Muscle of leg (tissue), 3 donors: ENCODE measurements at regions not wholly inside any gene's neighbourhood (a gene's known extent, or its start where the extent isn't known, plus 50 kb on each side); places are given as distances from the start of the nearest gene placed in this dataset.
A peak's percentile ranks its signal among the peaks of the same experiment; 100 is the strongest.

Experiments used
- DNase-seq: peaks from one replicate; pipeline ENCODE4 v3.0.0; 2013
- H3K27ac ChIP-seq: one replicate; pipeline ENCODE4 v1.5.1; 2013; ENCODE audit warnings: mild to moderate bottlenecking, low read length, control low read depth
- H3K27me3 ChIP-seq: one replicate; pipeline ENCODE4 v1.6.1; 2013; ENCODE audit warnings: low read length; ENCODE audit not compliant: control insufficient read depth, insufficient read depth
- H3K36me3 ChIP-seq: one replicate; pipeline ENCODE4 v1.6.1; 2013; ENCODE audit warnings: low read length; ENCODE audit not compliant: control insufficient read depth, insufficient read depth
- H3K4me1 ChIP-seq: one replicate; pipeline ENCODE4 v1.6.1; 2013; ENCODE audit warnings: low read length; ENCODE audit not compliant: control insufficient read depth, insufficient read depth
- H3K4me3 ChIP-seq: one replicate; pipeline ENCODE4 v1.5.1; 2013; ENCODE audit warnings: low read length, control low read depth
- H3K9me3 ChIP-seq: replicated peaks from 2 replicates; pipeline ENCODE4 v1.6.1; 2013; ENCODE audit warnings: low read depth, low read length; ENCODE audit not compliant: control insufficient read depth
- WGBS: methylation state at CpG from one replicate; pipeline ENCODE4 v1.1.5; 2013; ENCODE audit warnings: missing lambda C conversion rate; ENCODE audit not compliant: insufficient coverage; 5-methylcytosine and 5-hydroxymethylcytosine counted together

DNA sequence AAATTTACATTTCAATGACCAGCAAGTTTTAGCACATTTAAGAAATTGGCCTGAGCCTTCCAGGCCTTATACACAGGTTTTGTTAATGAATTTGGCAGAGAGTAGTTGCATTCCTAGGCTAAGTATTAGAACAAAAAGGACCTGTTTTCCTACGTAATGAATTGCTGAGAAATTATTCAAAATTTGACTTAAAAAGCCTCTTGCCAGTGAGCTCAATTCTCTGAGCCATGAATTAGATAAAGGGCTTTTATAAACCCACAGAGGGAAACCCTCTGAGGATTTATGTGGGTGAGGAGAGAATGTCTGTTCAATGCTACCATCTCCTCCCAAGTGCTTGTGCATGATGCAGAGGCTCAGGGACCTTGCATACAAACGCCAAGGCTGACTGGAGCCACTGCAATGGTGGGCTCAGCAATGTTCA, 94.5 kb upstream of the PELI2 start:
- Histone ChIP-seq H3K27ac (no peak overlapping the region), H3K36me3 (no peaks in the 10 kb centered on the region), H3K4me1 (peaks cover 6% of the 10 kb centered on the region), H3K4me3 (no peak overlapping the region), H3K9me3 (no peaks in the 10 kb centered on the region), H3K27me3 (no peaks in the 10 kb centered on the region)
- WGBS = 83% methylated on average over 1 of the region's 2 CpGs
- DNase-seq = no peak

GRCh38 chr14:56025191-56025590, 93.0 kb upstream of the PELI2 start:
- no peak for DNase-seq
- H3K9me3 ChIP-seq = no peaks in the 10 kb centered on the region
- H3K36me3 ChIP-seq = no peaks in the 10 kb centered on the region
- peaks cover 6% of the 10 kb centered on the region for H3K4me1 ChIP-seq
- H3K27me3 ChIP-seq = no peaks in the 10 kb centered on the region
- no peak overlapping the region for H3K27ac ChIP-seq
- no peak overlapping the region for H3K4me3 ChIP-seq
- 85% methylated on average over 2 of the region's 3 CpGs for WGBS

DNA sequence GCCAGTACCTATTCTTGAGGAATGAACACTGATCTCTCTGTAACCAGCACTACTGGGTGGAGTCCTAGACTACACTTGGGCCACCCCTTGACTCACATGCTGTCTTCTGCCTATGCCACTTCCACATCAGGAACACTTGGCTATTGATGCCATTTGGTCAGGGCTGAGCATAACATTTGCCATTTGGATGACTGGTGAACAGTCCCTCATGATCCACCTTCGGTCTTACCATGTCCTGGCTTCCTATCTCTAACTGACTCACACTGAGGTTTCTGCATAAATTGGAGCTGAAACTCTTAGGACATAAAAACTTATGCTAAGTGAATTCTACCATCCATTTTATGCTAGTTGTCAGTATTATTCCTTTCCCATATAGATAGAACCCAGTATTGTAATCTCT, 91.7 kb upstream of the PELI2 start:
- H3K27me3 ChIP-seq = no peaks in the 10 kb centered on the region
- no peak overlapping the region for H3K4me3 ChIP-seq
- H3K9me3 ChIP-seq = no peaks in the 10 kb centered on the region
- no peak overlapping the region for H3K27ac ChIP-seq
- H3K4me1 ChIP-seq = peaks cover 6% of the 10 kb centered on the region
- DNase-seq = no peak
- 100% methylated on average over 1 of the region's 1 CpG for WGBS
- no peaks in the 10 kb centered on the region for H3K36me3 ChIP-seq

DNA sequence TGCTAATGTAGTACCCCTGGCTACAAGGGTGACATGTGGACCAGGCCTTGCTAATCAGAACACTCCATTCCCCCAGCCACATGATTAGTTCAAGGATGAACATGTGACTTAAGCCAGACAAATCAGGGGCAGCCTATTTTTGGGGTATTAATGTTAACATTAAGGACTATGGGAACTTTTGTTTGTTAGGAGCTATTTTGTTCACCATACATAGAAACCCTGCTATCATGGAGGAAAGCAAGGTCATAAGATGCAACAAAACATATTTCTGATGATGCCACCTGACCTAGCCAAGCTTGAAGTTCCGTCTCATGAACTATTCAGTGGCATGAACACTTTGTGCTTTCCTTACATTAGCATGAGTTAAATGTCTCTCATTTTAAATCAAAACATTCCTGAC, 90.8 kb upstream of the PELI2 start:
- H3K4me1 ChIP-seq = peaks cover 6% of the 10 kb centered on the region
- DNase-seq = no peak
- no peaks in the 10 kb centered on the region for H3K9me3 ChIP-seq
- H3K27me3 ChIP-seq = no peaks in the 10 kb centered on the region
- no peak overlapping the region for H3K27ac ChIP-seq
- no peak overlapping the region for H3K4me3 ChIP-seq
- WGBS = no CpG with 5 or more reads among the region's 1 CpG
- H3K36me3 ChIP-seq = no peaks in the 10 kb centered on the region

GRCh38 chr14:56027916-56028712, 90.1 kb upstream of the PELI2 start:
- no peak overlapping the region for H3K4me3 ChIP-seq
- DNase-seq = peak; percentile 58
- H3K36me3 ChIP-seq = no peaks in the 10 kb centered on the region
- no peaks in the 10 kb centered on the region for H3K27me3 ChIP-seq
- H3K4me1 ChIP-seq = peaks cover 6% of the 10 kb centered on the region
- H3K9me3 ChIP-seq = no peaks in the 10 kb centered on the region
- 80% methylated on average over 1 of the region's 2 CpGs for WGBS
- no peak overlapping the region for H3K27ac ChIP-seq

DNA sequence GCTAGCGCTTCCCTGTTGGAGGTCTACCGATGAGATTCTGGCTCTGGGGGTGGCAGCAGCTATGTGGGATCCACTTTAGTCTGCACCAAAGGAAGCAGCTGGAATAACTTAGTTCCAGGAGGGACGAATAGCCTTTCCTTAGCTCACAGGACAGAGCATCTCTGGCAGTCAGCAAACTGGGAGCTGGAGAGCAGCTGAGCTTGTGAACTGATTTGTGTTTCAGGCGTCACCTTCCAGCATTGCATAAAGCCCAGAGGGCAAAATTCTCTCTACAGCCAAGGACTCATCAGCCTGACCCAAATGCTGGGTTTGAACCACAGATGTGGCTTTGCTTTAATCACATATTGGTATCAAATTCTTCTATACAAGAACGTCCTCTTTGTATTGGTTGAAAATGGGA, 81.9 kb upstream of the PELI2 start:
- Histone ChIP-seq H3K27me3 (no peaks in the 10 kb centered on the region), H3K9me3 (no peaks in the 10 kb centered on the region), H3K27ac (no peak overlapping the region), H3K4me1 (no peaks in the 10 kb centered on the region), H3K4me3 (no peak overlapping the region), H3K36me3 (no peaks in the 10 kb centered on the region)
- WGBS = 40% methylated on average over 1 of the region's 5 CpGs
- DNase-seq = peak; percentile 44

- no peaks in the 10 kb centered on the region for H3K4me1 ChIP-seq
- no peak overlapping the region for H3K27ac ChIP-seq
- WGBS = no CpG with 5 or more reads among the region's 2 CpGs
- no peaks in the 10 kb centered on the region for H3K9me3 ChIP-seq
- H3K4me3 ChIP-seq = no peak overlapping the region
- DNase-seq = peak; percentile 48
- H3K36me3 ChIP-seq = no peaks in the 10 kb centered on the region
- H3K27me3 ChIP-seq = no peaks in the 10 kb centered on the region
These were observed 78.1 kb upstream of the PELI2 start for GRCh38 chr14:56040121-56040520.

GRCh38 chr14:56044196-56044595, 74.0 kb upstream of the PELI2 start:
- Histone ChIP-seq H3K27me3 (no peaks in the 10 kb centered on the region), H3K27ac (no peak overlapping the region), H3K9me3 (no peaks in the 10 kb centered on the region), H3K4me1 (no peaks in the 10 kb centered on the region), H3K36me3 (no peaks in the 10 kb centered on the region), H3K4me3 (no peak overlapping the region)
- DNase-seq = no peak
- WGBS = no CpG with 5 or more reads among the region's 2 CpGs

GRCh38 chr14:56046546-56046945, 71.7 kb upstream of the PELI2 start:
- Histone ChIP-seq H3K4me1 (no peaks in the 10 kb centered on the region), H3K27me3 (no peaks in the 10 kb centered on the region), H3K4me3 (no peak overlapping the region), H3K9me3 (no peaks in the 10 kb centered on the region), H3K36me3 (no peaks in the 10 kb centered on the region), H3K27ac (no peak overlapping the region)
- no peak for DNase-seq
- WGBS = no CpG with 5 or more reads among the region's 1 CpG

DNA sequence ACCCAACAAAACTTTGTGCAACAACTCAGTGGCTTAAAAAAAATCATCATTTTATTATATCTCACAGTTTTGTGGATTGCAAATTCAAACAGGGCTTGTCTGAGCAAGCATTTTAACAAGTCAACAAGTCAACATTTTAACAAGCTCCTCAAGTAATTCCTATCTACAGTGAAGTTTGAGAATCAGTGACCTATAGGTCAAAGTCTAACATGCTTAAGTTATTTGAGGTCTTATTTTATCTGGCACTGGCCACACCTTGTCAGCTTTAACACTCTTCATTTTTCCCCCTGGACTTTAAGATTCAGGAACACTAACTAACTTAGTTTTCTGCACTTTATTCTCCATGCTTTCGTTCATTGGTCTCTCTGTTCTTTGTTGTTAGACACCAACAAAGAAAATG, 71.2 kb upstream of the PELI2 start:
- WGBS = no CpG with 5 or more reads among the region's 1 CpG
- Histone ChIP-seq H3K4me3 (no peak overlapping the region), H3K9me3 (no peaks in the 10 kb centered on the region), H3K36me3 (no peaks in the 10 kb centered on the region), H3K4me1 (no peaks in the 10 kb centered on the region), H3K27me3 (no peaks in the 10 kb centered on the region), H3K27ac (no peak overlapping the region)
- no peak for DNase-seq

GRCh38 chr14:56049536-56049935, 68.7 kb upstream of the PELI2 start:
- no peaks in the 10 kb centered on the region for H3K4me1 ChIP-seq
- WGBS = no CpG with 5 or more reads among the region's 1 CpG

More at GRCh38 chr14:56049536-56049935, 68.7 kb upstream of the PELI2 start:
- Histone ChIP-seq H3K27me3 (no peaks in the 10 kb centered on the region), H3K36me3 (no peaks in the 10 kb centered on the region), H3K9me3 (no peaks in the 10 kb centered on the region), H3K4me3 (no peak overlapping the region), H3K27ac (no peak overlapping the region)
- DNase-seq = no peak
